ENCODE measurements at regions not wholly inside any gene's neighbourhood (a gene's known extent, or its start where the extent isn't known, plus 50 kb on each side); places are given as distances from the start of the nearest gene placed in this dataset.

DNA sequence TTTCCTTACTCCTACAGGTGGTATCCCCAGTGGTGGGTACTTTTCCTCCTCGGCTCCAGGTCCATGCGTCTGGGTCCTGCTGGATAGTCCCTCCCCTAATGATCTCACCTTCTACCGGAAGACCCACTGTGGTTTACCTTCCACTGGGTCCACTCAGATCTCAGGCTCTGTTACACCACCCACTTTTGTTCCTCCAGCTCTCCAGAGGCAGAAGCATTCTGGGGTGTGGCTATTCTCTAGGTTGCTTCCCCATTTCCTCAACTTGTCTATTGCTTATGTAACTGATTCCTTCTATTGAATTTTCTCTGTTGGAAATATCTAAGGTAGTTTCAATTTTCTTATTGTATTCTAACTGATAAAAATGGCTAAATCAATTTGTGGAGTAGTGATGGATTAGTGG is 87.6 kb upstream of the GALNT5 start:
- TF ChIP-seq, protein P1, sequence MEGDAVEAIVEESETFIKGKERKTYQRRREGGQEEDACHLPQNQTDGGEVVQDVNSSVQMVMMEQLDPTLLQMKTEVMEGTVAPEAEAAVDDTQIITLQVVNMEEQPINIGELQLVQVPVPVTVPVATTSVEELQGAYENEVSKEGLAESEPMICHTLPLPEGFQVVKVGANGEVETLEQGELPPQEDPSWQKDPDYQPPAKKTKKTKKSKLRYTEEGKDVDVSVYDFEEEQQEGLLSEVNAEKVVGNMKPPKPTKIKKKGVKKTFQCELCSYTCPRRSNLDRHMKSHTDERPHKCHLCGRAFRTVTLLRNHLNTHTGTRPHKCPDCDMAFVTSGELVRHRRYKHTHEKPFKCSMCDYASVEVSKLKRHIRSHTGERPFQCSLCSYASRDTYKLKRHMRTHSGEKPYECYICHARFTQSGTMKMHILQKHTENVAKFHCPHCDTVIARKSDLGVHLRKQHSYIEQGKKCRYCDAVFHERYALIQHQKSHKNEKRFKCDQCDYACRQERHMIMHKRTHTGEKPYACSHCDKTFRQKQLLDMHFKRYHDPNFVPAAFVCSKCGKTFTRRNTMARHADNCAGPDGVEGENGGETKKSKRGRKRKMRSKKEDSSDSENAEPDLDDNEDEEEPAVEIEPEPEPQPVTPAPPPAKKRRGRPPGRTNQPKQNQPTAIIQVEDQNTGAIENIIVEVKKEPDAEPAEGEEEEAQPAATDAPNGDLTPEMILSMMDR (IDR thresholded peaks at IDR 0.05): no peak
- no peak for TF ChIP-seq POLR2A (IDR thresholded peaks at IDR 0.05)

All from adrenal gland (tissue), 5 donors.